WTC11 (cell line): ENCODE measurements at regions not wholly inside any gene's neighbourhood (a gene's known extent, or its start where the extent isn't known, plus 50 kb on each side); places are given as distances from the start of the nearest gene placed in this dataset.

Experiments used
- ATAC-seq: fragments of 200-7000 bp; cut with Tn5 transposase; 2 replicates; pipeline ENCODE4 v1.10.0; 2021; ENCODE audit warnings: mild to moderate bottlenecking, moderate library complexity
- CTCF ChIA-PET: fragments of 300-600 bp; sonication (Branson Sonifier 250); formaldehyde crosslinking; loops from one replicate; lab custom pipeline; 2021; ENCODE audit warnings: antibody characterized with exemption; lab: Charles Lee
- POLR2A ChIA-PET: fragments of 350-600 bp; sonication (Branson Sonifier 250); formaldehyde crosslinking; loops from one replicate; lab custom pipeline; 2021; ENCODE audit warnings: antibody characterized with exemption; lab: Charles Lee
- DNase-seq: peaks from one replicate; pipeline ENCODE4 v3.0.0; 2021; ENCODE audit warnings: low spot score
- H3K27ac Mint-ChIP-seq: 2 replicates; pipeline ENCODE4 v1.8.0; 2021; ENCODE audit warnings: mixed read lengths
- H3K27me3 Mint-ChIP-seq: 2 replicates; pipeline ENCODE4 v1.8.0; 2021; ENCODE audit warnings: low read depth, mild to moderate bottlenecking, moderate library complexity, mixed read lengths
- H3K36me3 Mint-ChIP-seq: 2 replicates; pipeline ENCODE4 v1.8.0; 2021; ENCODE audit warnings: mixed read lengths
- H3K4me1 Mint-ChIP-seq: 2 replicates; pipeline ENCODE4 v1.8.0; 2022; ENCODE audit warnings: mixed read lengths
- H3K4me3 Mint-ChIP-seq: 2 replicates; pipeline ENCODE4 v1.8.0; 2021; ENCODE audit warnings: mild to moderate bottlenecking, moderate library complexity, mixed read lengths
- H3K9me3 Mint-ChIP-seq: 2 replicates; pipeline ENCODE4 v1.8.0; 2021; ENCODE audit warnings: mixed read lengths
- ATF6 ChIP-seq: sonication (generic); formaldehyde crosslinking; IDR thresholded peaks from 2 replicates; pipeline ENCODE4 v1.8.1; 2023; ENCODE audit warnings: mild to moderate bottlenecking, missing genetic modification reagents
- CREB1 ChIP-seq: sonication (generic); formaldehyde crosslinking; IDR thresholded peaks from 2 replicates; pipeline ENCODE4 v1.8.0; 2023; ENCODE audit warnings: mild to moderate bottlenecking, missing genetic modification reagents
- E2F1 ChIP-seq: sonication (generic); formaldehyde crosslinking; IDR thresholded peaks from 2 replicates; pipeline ENCODE4 v1.8.0; 2022; ENCODE audit warnings: mild to moderate bottlenecking, missing genetic modification reagents
- OVOL2 ChIP-seq: fragments of 250-450 bp; sonication (Bioruptor Pico); IDR thresholded peaks from 2 replicates; pipeline ENCODE4 v1.9.0; 2021; ENCODE audit warnings: mild to moderate bottlenecking, borderline replicate concordance
- PRRX2 ChIP-seq: fragments of 250-450 bp; sonication (Bioruptor Pico); IDR thresholded peaks from 2 replicates; pipeline ENCODE4 v1.8.0; 2021; ENCODE audit warnings: mild to moderate bottlenecking
- RORB ChIP-seq: fragments of 250-450 bp; sonication (Bioruptor Pico); IDR thresholded peaks from 2 replicates; pipeline ENCODE4 v1.9.0; 2021; ENCODE audit warnings: mild to moderate bottlenecking
- TCF7 ChIP-seq: sonication (generic); formaldehyde crosslinking; IDR thresholded peaks from 2 replicates; pipeline ENCODE4 v1.8.0; 2022; ENCODE audit warnings: mild to moderate bottlenecking, low read depth, missing genetic modification reagents, moderate library complexity
- ZMAT4 ChIP-seq: fragments of 250-450 bp; sonication (Bioruptor Pico); IDR thresholded peaks from 2 replicates; pipeline ENCODE4 v1.9.0; 2021; ENCODE audit warnings: mild to moderate bottlenecking
- ZNF317 ChIP-seq: sonication (generic); formaldehyde crosslinking; IDR thresholded peaks from 2 replicates; pipeline ENCODE4 v1.8.1; 2023; ENCODE audit warnings: low read depth, mild to moderate bottlenecking, moderate library complexity, missing genetic modification reagents, borderline replicate concordance
- ZNF532 ChIP-seq: fragments of 250-450 bp; sonication (Bioruptor Pico); IDR thresholded peaks from 2 replicates; pipeline ENCODE4 v1.9.0; 2021; ENCODE audit warnings: mild to moderate bottlenecking, borderline replicate concordance
- TF ChIP-seq, protein P1 (sequence below): sonication (generic); formaldehyde crosslinking; conservative IDR thresholded peaks from 2 replicates; pipeline ENCODE4 v1.8.1; 2022; ENCODE audit warnings: mild to moderate bottlenecking, missing genetic modification reagents
- TF ChIP-seq, protein P2 (sequence below): sonication (generic); formaldehyde crosslinking; IDR thresholded peaks from 2 replicates; pipeline ENCODE4 v1.8.1; 2023; ENCODE audit warnings: mild to moderate bottlenecking, missing genetic modification reagents, moderate library complexity

GRCh38 chr10:130250127-130250526, 113.9 kb downstream of the GLRX3 start:
- TF ChIP-seq ATF6 (CRISPR knock-in tag), result no peak
- TF ChIP-seq TCF7 (CRISPR knock-in tag), result no peak
- TF ChIP-seq, protein P1, sequence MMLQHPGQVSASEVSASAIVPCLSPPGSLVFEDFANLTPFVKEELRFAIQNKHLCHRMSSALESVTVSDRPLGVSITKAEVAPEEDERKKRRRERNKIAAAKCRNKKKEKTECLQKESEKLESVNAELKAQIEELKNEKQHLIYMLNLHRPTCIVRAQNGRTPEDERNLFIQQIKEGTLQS, result no peak
- no peak for TF ChIP-seq ZMAT4 (CRISPR knock-in tag)
- no peak for TF ChIP-seq CREB1
- TF ChIP-seq PRRX2, result no peak
- POLR2A ChIA-PET, result no interaction called here
- CTCF ChIA-PET, result no interaction called here
- Mint-ChIP-seq H3K4me1 (no peaks in the 10 kb centered on the region), H3K4me3 (no peak overlapping the region), H3K9me3 (peaks cover 91% of the 10 kb centered on the region), H3K36me3 (peaks cover 77% of the 10 kb centered on the region), H3K27ac (no peak overlapping the region), H3K27me3 (peaks cover 7% of the 10 kb centered on the region)
- no peak for DNase-seq
- no peak for ATAC-seq

DNA sequence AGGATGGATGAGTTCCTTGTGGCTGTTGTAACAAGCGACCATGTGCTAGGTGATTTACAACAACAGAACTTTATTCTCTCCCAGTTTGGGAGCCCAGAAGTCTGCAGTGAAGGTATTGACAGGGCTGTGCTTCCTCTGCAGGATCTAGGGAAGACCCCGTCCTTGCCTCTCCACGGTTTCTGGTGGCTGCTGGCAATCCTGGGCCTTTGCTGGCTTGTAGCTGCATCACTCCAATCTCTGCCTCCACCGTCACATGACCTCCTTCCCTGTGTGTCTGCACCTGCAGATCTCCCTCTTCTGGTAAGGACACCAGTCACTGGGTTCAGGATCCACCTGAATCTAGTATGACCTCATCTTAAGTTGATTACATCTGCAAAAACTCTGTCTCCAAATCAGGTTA, 115.6 kb downstream of the GLRX3 start:
- CTCF ChIA-PET, result no interaction called here
- POLR2A ChIA-PET, result no interaction called here

More for the DNA sequence above, 115.6 kb downstream of the GLRX3 start:
- TF ChIP-seq, protein P2, sequence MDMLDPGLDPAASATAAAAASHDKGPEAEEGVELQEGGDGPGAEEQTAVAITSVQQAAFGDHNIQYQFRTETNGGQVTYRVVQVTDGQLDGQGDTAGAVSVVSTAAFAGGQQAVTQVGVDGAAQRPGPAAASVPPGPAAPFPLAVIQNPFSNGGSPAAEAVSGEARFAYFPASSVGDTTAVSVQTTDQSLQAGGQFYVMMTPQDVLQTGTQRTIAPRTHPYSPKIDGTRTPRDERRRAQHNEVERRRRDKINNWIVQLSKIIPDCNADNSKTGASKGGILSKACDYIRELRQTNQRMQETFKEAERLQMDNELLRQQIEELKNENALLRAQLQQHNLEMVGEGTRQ (CRISPR knock-in tag), result no peak
- TF ChIP-seq E2F1 (CRISPR knock-in tag) (no peak), ZNF532 (CRISPR knock-in tag) (no peak), ZNF317 (CRISPR knock-in tag) (no peak), RORB (CRISPR knock-in tag) (no peak), ATF6 (CRISPR knock-in tag) (no peak), OVOL2 (CRISPR knock-in tag) (no peak)
- ATAC-seq (no peak), DNase-seq (no peak)
- Mint-ChIP-seq H3K9me3 (peaks cover 91% of the 10 kb centered on the region), H3K4me1 (no peaks in the 10 kb centered on the region), H3K27ac (no peak overlapping the region), H3K4me3 (no peak overlapping the region), H3K36me3 (peaks cover 76% of the 10 kb centered on the region), H3K27me3 (peaks cover 5% of the 10 kb centered on the region)
